ENCODE measurements at regions not wholly inside any gene's neighbourhood (a gene's known extent, or its start where the extent isn't known, plus 50 kb on each side); places are given as distances from the start of the nearest gene placed in this dataset.

DNA sequence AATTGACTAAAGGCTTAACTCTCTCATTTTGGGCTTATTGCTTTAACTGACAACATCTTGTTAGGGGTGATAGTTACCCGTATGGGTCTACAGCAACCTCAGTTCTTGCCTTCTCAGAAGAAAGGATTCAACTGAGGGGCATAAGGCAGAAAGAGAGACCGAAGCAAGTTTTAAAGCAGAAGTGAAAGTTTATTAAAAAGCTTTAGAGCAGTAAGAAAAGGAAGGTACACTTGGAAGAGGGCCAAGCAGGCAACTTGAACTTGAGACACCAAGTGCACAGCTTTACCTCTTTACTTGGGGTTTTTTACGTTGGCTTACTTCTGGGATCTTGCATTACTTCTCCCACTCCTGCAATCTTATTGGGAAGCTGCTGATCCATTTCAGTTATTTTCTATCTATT, 246.9 kb upstream of the PRR20A start:
- no peak for DNase-seq (ENCODE audit: low spot score)
- POLR2A ChIA-PET (ENCODE audit: low non-redundant PET): no interaction called here
- H3K27ac ChIP-seq: no peak overlapping the region
- CTCF ChIA-PET: interaction anchor here (0.6 kb wide), 1 partner anchor 557 kb away, joined by 5 read pairs; no protein-coding TSS in a partner anchor
- TF ChIP-seq CTCF (conservative IDR thresholded peaks at IDR 0.05; ENCODE audit: low read depth): no peak

GRCh38 chr13:56900549-56901279, 240.0 kb upstream of the PRR20A start:
- no peak for DNase-seq (ENCODE audit: low spot score)
- POLR2A ChIA-PET (ENCODE audit: low non-redundant PET): no interaction called here
- CTCF ChIA-PET: no interaction called here
- TF ChIP-seq CTCF (conservative IDR thresholded peaks at IDR 0.05; ENCODE audit: low read depth): no peak
- no peak overlapping the region for H3K27ac ChIP-seq

GRCh38 chr13:56902276-56902675, 238.4 kb upstream of the PRR20A start:
- TF ChIP-seq CTCF (conservative IDR thresholded peaks at IDR 0.05; ENCODE audit: low read depth): no peak
- ChIA-PET POLR2A (ENCODE audit: low non-redundant PET) (no interaction called here), CTCF (no interaction called here)
- H3K27ac ChIP-seq: no peak overlapping the region
- no peak for DNase-seq (ENCODE audit: low spot score)

- no peak overlapping the region for H3K27ac ChIP-seq
- ChIA-PET CTCF (no interaction called here), POLR2A (ENCODE audit: low non-redundant PET) (no interaction called here)
- no peak for DNase-seq (ENCODE audit: low spot score)
- TF ChIP-seq CTCF (conservative IDR thresholded peaks at IDR 0.05; ENCODE audit: low read depth): no peak
Measured at GRCh38 chr13:56903710-56904282, 236.9 kb upstream of the PRR20A start.

GRCh38 chr13:56906909-56907308, 233.8 kb upstream of the PRR20A start:
- POLR2A ChIA-PET (ENCODE audit: low non-redundant PET): no interaction called here
- no peak for TF ChIP-seq CTCF (conservative IDR thresholded peaks at IDR 0.05; ENCODE audit: low read depth)
- no peak for DNase-seq (ENCODE audit: low spot score)
- CTCF ChIA-PET: no interaction called here
- no peak overlapping the region for H3K27ac ChIP-seq

GRCh38 chr13:56907766-56908165, 233.0 kb upstream of the PRR20A start:
- POLR2A ChIA-PET (ENCODE audit: low non-redundant PET): no interaction called here
- no peak for DNase-seq (ENCODE audit: low spot score)
- CTCF ChIA-PET: interaction anchor here (0.6 kb wide), 1 partner anchor 391 kb away, joined by 3 read pairs; no protein-coding TSS in a partner anchor
- no peak overlapping the region for H3K27ac ChIP-seq
- no peak for TF ChIP-seq CTCF (conservative IDR thresholded peaks at IDR 0.05; ENCODE audit: low read depth)

Data from RWPE1 (cell line).